Fibroblast of lung (primary cell): ENCODE measurements at regions not wholly inside any gene's neighbourhood (a gene's known extent, or its start where the extent isn't known, plus 50 kb on each side); places are given as distances from the start of the nearest gene placed in this dataset.

ENCODE experiments used
- DNase-seq, 2 donors: peaks; one replicate each; pipeline versions ENCODE4 v3.0.0 to v3.0.0-alpha.2; 2010; ENCODE audit warnings: low read depth in 2 of 2
- H2AFZ ChIP-seq: 2 replicates; pipeline ENCODE4 v1.5.1; 2012; ENCODE audit warnings: low read length, control low read depth, inconsistent platforms
- H3K27ac ChIP-seq: 2 replicates; pipeline ENCODE4 v1.5.1; 2011; ENCODE audit warnings: low read length, control low read depth; ENCODE audit not compliant: insufficient read depth
- H3K27me3 ChIP-seq: 2 replicates; pipeline ENCODE4 v1.5.1; 2011; ENCODE audit warnings: mild to moderate bottlenecking, low read length; ENCODE audit not compliant: control insufficient read depth, insufficient read depth
- H3K36me3 ChIP-seq: 2 replicates; pipeline ENCODE4 v1.5.1; 2011; ENCODE audit warnings: low read length; ENCODE audit not compliant: control insufficient read depth, insufficient read depth
- H3K4me1 ChIP-seq: 2 replicates; pipeline ENCODE4 v1.5.1; 2011; ENCODE audit warnings: low read length; ENCODE audit not compliant: control insufficient read depth, insufficient read depth; ENCODE audit errors: extremely low read depth
- H3K4me2 ChIP-seq: 2 replicates; pipeline ENCODE4 v1.5.1; 2011; ENCODE audit warnings: low read length, control low read depth; ENCODE audit not compliant: insufficient read depth; ENCODE audit errors: extremely low read depth
- H3K4me3 ChIP-seq, 4 experiments: fragments of 200-600 bp in 1 of 4; sonication (generic) in 1 of 4; replicated peaks in 1 of 4; 2 replicates each; pipeline ENCODE4 v1.5.1; 2011 to 2016; ENCODE audit warnings: low read length in 4 of 4, low read depth in 3 of 4, mild to moderate bottlenecking in 3 of 4, control low read depth in 2 of 4, inconsistent platforms in 1 of 4, mixed read lengths in 1 of 4; ENCODE audit not compliant: insufficient read depth in 1 of 4; ENCODE audit errors: control extremely low read depth in 1 of 4
- H3K79me2 ChIP-seq: 2 replicates; pipeline ENCODE4 v1.5.1; 2012; ENCODE audit warnings: mild to moderate bottlenecking, low read length, inconsistent platforms; ENCODE audit not compliant: control insufficient read depth, insufficient read depth
- H3K9ac ChIP-seq: 2 replicates; pipeline ENCODE4 v1.5.1; 2011; ENCODE audit warnings: mild to moderate bottlenecking, low read length, control low read depth; ENCODE audit not compliant: insufficient read depth
- H3K9me3 ChIP-seq: 2 replicates; pipeline ENCODE4 v1.5.1; 2012; ENCODE audit warnings: low read depth, low read length; ENCODE audit not compliant: control insufficient read depth, insufficient read depth
- H4K20me1 ChIP-seq: 2 replicates; pipeline ENCODE4 v1.5.1; 2011; ENCODE audit warnings: low read length; ENCODE audit not compliant: control insufficient read depth, insufficient read depth; ENCODE audit errors: extremely low read depth
- EZH2 ChIP-seq: IDR thresholded peaks from 2 replicates; pipeline ENCODE4 v1.5.1; 2012; ENCODE audit warnings: low read length, control low read depth, mild to moderate bottlenecking; ENCODE audit errors: missing control alignments
- TF ChIP-seq, protein P1 (sequence below), 2 donors: IDR thresholded peaks in 1 of 2; conservative IDR thresholded peaks in 1 of 2; 1 replicate in 1 of 2; 2 replicates in 1 of 2; pipeline ENCODE4 v1.5.1; 2011 to 2012; ENCODE audit warnings: low read length in 2 of 2, control low read depth in 1 of 2, inconsistent platforms in 1 of 2, low read depth in 1 of 2, mild to moderate bottlenecking in 1 of 2

DNA sequence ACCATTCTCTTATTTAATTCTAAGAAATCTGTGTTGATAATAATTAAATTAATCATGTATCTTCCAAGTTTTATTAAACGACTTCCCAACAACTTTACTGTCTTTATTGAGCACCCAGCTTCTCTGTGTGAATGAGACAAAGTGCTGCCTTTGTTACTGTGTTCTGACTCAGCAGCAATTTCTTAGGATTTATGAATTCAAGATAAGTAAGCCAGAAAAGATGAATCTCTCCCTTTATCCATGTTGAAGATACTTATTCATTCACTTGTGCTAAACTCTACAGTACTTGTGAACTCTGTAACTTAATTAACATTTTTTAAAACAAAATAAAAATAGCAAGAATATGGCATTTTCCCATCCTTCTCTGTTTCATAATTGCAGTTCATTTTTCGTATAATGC lies 1403.3 kb upstream of the DDX18 start:
- H3K9me3 ChIP-seq, result no peaks in the 10 kb centered on the region

DNA sequence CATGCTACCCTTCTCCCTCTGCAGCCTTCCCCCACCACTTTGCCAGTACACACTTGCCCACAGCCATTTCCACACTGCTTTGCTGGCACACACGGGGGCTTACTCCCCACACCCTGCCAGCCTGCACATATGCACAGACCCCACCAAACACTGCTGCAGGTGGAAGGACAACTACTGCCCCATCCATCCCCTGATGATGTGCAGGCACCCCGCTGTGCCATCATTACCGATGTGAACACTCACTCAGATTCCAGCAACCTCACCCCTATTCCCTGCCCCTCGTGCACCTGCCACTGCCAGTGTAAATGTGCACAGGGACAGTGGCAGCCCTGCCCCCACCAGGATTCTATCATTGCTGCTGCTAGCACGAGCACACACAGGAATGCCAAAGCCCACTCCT lies 1400.8 kb upstream of the DDX18 start:
- Histone ChIP-seq H3K4me2 (no peak overlapping the region), H3K4me1 (no peaks in the 10 kb centered on the region), H3K4me3 (no peak overlapping the region), H3K9ac (no peak overlapping the region), H3K79me2 (no peaks in the 10 kb centered on the region), H3K9me3 (no peaks in the 10 kb centered on the region), H2AFZ (no peak overlapping the region), H3K36me3 (no peaks in the 10 kb centered on the region), H3K27me3 (no peaks in the 10 kb centered on the region), H3K27ac (no peak overlapping the region), H4K20me1 (no peaks in the 10 kb centered on the region)
- DNase-seq, result no peak
- no peak for TF ChIP-seq EZH2
- TF ChIP-seq, protein P1, sequence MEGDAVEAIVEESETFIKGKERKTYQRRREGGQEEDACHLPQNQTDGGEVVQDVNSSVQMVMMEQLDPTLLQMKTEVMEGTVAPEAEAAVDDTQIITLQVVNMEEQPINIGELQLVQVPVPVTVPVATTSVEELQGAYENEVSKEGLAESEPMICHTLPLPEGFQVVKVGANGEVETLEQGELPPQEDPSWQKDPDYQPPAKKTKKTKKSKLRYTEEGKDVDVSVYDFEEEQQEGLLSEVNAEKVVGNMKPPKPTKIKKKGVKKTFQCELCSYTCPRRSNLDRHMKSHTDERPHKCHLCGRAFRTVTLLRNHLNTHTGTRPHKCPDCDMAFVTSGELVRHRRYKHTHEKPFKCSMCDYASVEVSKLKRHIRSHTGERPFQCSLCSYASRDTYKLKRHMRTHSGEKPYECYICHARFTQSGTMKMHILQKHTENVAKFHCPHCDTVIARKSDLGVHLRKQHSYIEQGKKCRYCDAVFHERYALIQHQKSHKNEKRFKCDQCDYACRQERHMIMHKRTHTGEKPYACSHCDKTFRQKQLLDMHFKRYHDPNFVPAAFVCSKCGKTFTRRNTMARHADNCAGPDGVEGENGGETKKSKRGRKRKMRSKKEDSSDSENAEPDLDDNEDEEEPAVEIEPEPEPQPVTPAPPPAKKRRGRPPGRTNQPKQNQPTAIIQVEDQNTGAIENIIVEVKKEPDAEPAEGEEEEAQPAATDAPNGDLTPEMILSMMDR (conservative IDR thresholded peaks at IDR 0.05 in 1 of 2, IDR thresholded peaks at IDR 0.05 in 1 of 2; ENCODE audit: low read depth in 1 of 2, low read length in 2 of 2), result no peak

More for the DNA sequence above, 1403.3 kb upstream of the DDX18 start:
- no peaks in the 10 kb centered on the region for H3K27me3 ChIP-seq
- no peak overlapping the region for H2AFZ ChIP-seq
- DNase-seq, result no peak
- no peak overlapping the region for H3K4me3 ChIP-seq
- no peaks in the 10 kb centered on the region for H3K79me2 ChIP-seq
- no peak overlapping the region for H3K4me2 ChIP-seq
- no peaks in the 10 kb centered on the region for H3K36me3 ChIP-seq
- H3K9ac ChIP-seq, result no peak overlapping the region
- no peaks in the 10 kb centered on the region for H4K20me1 ChIP-seq
- H3K4me1 ChIP-seq, result no peaks in the 10 kb centered on the region
- TF ChIP-seq, protein P1 (conservative IDR thresholded peaks at IDR 0.05 in 1 of 2, IDR thresholded peaks at IDR 0.05 in 1 of 2; ENCODE audit: low read depth in 1 of 2, low read length in 2 of 2), result no peak
- TF ChIP-seq EZH2, result no peak
- H3K27ac ChIP-seq, result no peak overlapping the region

DNA sequence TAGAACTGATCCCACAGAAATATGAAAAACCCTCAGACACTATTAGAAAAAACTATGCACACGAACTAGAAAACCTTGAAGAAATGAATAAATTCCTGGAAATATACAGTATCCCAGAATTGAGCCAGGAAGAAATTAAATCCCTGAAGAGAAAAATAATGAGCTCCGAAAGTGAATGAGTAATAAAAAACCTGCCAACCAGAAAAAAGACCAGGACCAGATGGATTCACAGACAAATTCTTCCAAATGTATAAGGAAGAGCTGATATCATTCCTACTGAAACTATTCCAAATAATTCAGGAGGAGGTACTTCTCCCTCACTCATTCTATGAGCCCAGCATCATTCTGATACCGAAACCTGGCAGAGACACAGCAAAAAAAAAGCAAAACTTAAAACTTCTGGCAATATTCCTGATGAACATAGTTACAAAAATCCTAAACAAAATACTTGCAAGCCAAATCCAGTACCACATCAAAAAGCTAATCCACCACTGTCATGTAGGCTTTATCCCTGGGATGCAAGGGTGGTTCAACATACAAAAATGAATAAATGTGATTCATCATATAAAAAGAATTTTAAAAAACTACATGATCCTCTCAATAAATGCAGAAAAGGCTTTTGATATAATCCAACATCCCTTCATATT lies 1397.6 kb upstream of the DDX18 start:
- peak in 1 of 2 donors; percentile 4 for DNase-seq
- Histone ChIP-seq H3K36me3 (no peaks in the 10 kb centered on the region), H3K9ac (no peak overlapping the region), H3K4me2 (no peak overlapping the region), H3K27ac (no peak overlapping the region), H3K27me3 (no peaks in the 10 kb centered on the region), H3K79me2 (no peaks in the 10 kb centered on the region), H3K9me3 (no peaks in the 10 kb centered on the region), H3K4me1 (no peaks in the 10 kb centered on the region), H2AFZ (no peak overlapping the region), H3K4me3 (no peak overlapping the region), H4K20me1 (no peaks in the 10 kb centered on the region)
- TF ChIP-seq, protein P1 (conservative IDR thresholded peaks at IDR 0.05 in 1 of 2, IDR thresholded peaks at IDR 0.05 in 1 of 2; ENCODE audit: low read depth in 1 of 2, low read length in 2 of 2), result no peak
- no peak for TF ChIP-seq EZH2
